ENCODE measurements at regions not wholly inside any gene's neighbourhood (a gene's known extent, or its start where the extent isn't known, plus 50 kb on each side); places are given as distances from the start of the nearest gene placed in this dataset.

GRCh38 chr2:225104971-225105370, 62.7 kb upstream of the DOCK10 start:
- Histone ChIP-seq H3K36me3 (replicated peaks in 1 of 2) (no peaks in the 10 kb centered on the region), H3K4me3 (no peak overlapping the region), H3K27me3 (no peaks in the 10 kb centered on the region), H3K27ac (no peak overlapping the region), H3K4me1 (replicated peaks in 1 of 2) (no peaks in the 10 kb centered on the region), H3K9me3 (replicated peaks in 1 of 3) (no peaks in the 10 kb centered on the region)
- intact Hi-C loops (cut with DNase I) = no loop called here
- DNase-seq = no peak
- 77 to 86% (median 82%) methylated on average over 3 of the region's 3 CpGs for WGBS, 4 donors
- TF ChIP-seq POLR2A (IDR thresholded peaks at IDR 0.05) = no peak
- TF ChIP-seq, protein P1, sequence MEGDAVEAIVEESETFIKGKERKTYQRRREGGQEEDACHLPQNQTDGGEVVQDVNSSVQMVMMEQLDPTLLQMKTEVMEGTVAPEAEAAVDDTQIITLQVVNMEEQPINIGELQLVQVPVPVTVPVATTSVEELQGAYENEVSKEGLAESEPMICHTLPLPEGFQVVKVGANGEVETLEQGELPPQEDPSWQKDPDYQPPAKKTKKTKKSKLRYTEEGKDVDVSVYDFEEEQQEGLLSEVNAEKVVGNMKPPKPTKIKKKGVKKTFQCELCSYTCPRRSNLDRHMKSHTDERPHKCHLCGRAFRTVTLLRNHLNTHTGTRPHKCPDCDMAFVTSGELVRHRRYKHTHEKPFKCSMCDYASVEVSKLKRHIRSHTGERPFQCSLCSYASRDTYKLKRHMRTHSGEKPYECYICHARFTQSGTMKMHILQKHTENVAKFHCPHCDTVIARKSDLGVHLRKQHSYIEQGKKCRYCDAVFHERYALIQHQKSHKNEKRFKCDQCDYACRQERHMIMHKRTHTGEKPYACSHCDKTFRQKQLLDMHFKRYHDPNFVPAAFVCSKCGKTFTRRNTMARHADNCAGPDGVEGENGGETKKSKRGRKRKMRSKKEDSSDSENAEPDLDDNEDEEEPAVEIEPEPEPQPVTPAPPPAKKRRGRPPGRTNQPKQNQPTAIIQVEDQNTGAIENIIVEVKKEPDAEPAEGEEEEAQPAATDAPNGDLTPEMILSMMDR (IDR thresholded peaks at IDR 0.05) = no peak

- intact Hi-C loops (cut with DNase I) = no loop called here
Observed at GRCh38 chr2:225104321-225104720, 62.1 kb upstream of the DOCK10 start.

DNA sequence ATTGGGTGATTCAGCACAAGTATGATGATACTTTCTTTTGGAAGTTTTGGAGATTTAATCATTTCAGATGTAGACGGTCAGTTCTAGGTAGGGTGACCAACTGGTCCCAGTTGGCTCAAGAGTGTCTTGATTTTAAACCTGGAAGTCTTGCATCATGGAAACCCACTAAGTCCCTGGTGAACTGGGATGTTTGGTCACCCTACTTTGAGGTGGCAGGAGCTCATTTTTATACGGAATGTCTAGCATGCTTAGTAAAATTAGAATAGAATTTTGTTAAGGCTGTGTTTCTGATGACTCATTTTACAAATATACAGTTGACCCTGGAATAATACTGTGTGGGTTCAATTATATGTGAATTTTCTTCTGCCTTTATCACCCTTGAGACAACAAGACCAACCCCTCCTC, 61.5 kb upstream of the DOCK10 start:
- H3K36me3 ChIP-seq (replicated peaks in 1 of 2) = no peaks in the 10 kb centered on the region
- no peaks in the 10 kb centered on the region for H3K27me3 ChIP-seq
- H3K4me1 ChIP-seq (replicated peaks in 1 of 2) = no peaks in the 10 kb centered on the region
- no peaks in the 10 kb centered on the region for H3K9me3 ChIP-seq (replicated peaks in 1 of 3)
- no peak overlapping the region for H3K4me3 ChIP-seq
- intact Hi-C loops (cut with DNase I) = no loop called here
- TF ChIP-seq, protein P1 (IDR thresholded peaks at IDR 0.05) = no peak
- no peak for TF ChIP-seq POLR2A (IDR thresholded peaks at IDR 0.05)
- WGBS, 4 donors = 57 to 77% (median 72%) methylated on average over 2 of the region's 2 CpGs
- no peak for DNase-seq
- no peak overlapping the region for H3K27ac ChIP-seq

More at GRCh38 chr2:225104321-225104720, 62.1 kb upstream of the DOCK10 start:
- TF ChIP-seq POLR2A (IDR thresholded peaks at IDR 0.05) = no peak
- TF ChIP-seq, protein P1 (IDR thresholded peaks at IDR 0.05) = no peak
- H3K4me1 ChIP-seq (replicated peaks in 1 of 2) = no peaks in the 10 kb centered on the region
- H3K4me3 ChIP-seq = no peak overlapping the region
- no peak for DNase-seq
- H3K36me3 ChIP-seq (replicated peaks in 1 of 2) = no peaks in the 10 kb centered on the region
- no peaks in the 10 kb centered on the region for H3K9me3 ChIP-seq (replicated peaks in 1 of 3)
- H3K27ac ChIP-seq = no peak overlapping the region
- 74 to 83% (median 78%) methylated on average over 1 of the region's 1 CpG for WGBS, 4 donors
- no peaks in the 10 kb centered on the region for H3K27me3 ChIP-seq

DNA sequence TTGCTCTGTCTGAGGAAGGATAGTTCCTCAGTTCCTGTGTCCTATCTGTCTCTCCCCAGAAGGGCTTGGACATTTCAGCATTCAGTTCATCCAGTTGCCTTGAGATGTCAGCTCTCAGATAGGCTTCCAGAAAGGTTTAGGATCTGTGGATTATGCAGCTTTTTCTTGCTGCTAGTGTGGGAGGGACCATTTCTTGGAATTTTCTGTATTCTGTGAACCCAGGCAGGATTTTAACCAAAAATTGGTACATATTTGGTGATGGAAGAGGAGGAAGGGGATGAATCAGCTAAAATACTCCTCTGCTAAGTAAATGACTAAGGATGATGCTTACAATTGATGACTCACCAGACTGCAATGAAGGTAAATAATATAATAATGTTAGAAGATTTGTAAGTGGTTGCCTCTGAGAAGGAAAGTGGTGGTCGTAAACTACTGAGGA, 58.6 kb upstream of the DOCK10 start:
- H3K9me3 ChIP-seq (replicated peaks in 1 of 3) = no peaks in the 10 kb centered on the region
- TF ChIP-seq, protein P1 (IDR thresholded peaks at IDR 0.05) = no peak
- TF ChIP-seq POLR2A (IDR thresholded peaks at IDR 0.05) = no peak
- intact Hi-C loops (cut with DNase I) = no loop called here
- no peaks in the 10 kb centered on the region for H3K36me3 ChIP-seq (replicated peaks in 1 of 2)
- no peaks in the 10 kb centered on the region for H3K4me1 ChIP-seq (replicated peaks in 1 of 2)
- H3K4me3 ChIP-seq = no peak overlapping the region
- H3K27ac ChIP-seq = no peak overlapping the region
- WGBS, 4 donors = 58 to 67% (median 63%) methylated on average over 1 of the region's 1 CpG
- no peaks in the 10 kb centered on the region for H3K27me3 ChIP-seq
- no peak for DNase-seq

Measured in adrenal gland (tissue), 9 donors.